H1 (cell line): ENCODE measurements at regions not wholly inside any gene's neighbourhood (a gene's known extent, or its start where the extent isn't known, plus 50 kb on each side); places are given as distances from the start of the nearest gene placed in this dataset.

Source experiments
- CREB1 ChIP-seq: IDR thresholded peaks from 2 replicates; pipeline ENCODE4 v1.6.1; 2012; ENCODE audit warnings: inconsistent platforms
- CTCF ChIP-seq, 3 experiments: IDR thresholded peaks; 1 replicate in 2 of 3; 2 replicates in 1 of 3; pipeline versions ENCODE4 v1.5.1 to v1.6.1; 2011; ENCODE audit warnings: low read length in 3 of 3, mild to moderate bottlenecking in 3 of 3, inconsistent platforms in 2 of 3, low read depth in 1 of 3, moderate library complexity in 1 of 3; ENCODE audit not compliant: insufficient read depth in 1 of 3; ENCODE audit errors: control extremely low read depth in 1 of 3
- EZH2 ChIP-seq: fragments of 200-600 bp; sonication (generic); IDR thresholded peaks from 2 replicates; pipeline ENCODE4 v1.7.1; 2012; ENCODE audit warnings: low read depth, mild to moderate bottlenecking, moderate library complexity, low read length, inconsistent platforms; ENCODE audit not compliant: severe bottlenecking
- JUND ChIP-seq: IDR thresholded peaks from 2 replicates; pipeline ENCODE4 v1.6.1; 2011; ENCODE audit warnings: mild to moderate bottlenecking, improper control_type of control experiment, low read length
- POLR2A ChIP-seq, 2 experiments: IDR thresholded peaks; 1 replicate in 1 of 2; 2 replicates in 1 of 2; pipeline ENCODE4 v1.6.1; 2011; ENCODE audit warnings: low read depth in 2 of 2, low read length in 2 of 2, mild to moderate bottlenecking in 2 of 2; ENCODE audit errors: control extremely low read depth in 1 of 2
- USF2 ChIP-seq: IDR thresholded peaks from 2 replicates; pipeline ENCODE4 v1.6.1; 2011; ENCODE audit warnings: low read length, improper control_type of control experiment
- YY1 ChIP-seq: IDR thresholded peaks from 2 replicates; pipeline ENCODE4 v1.6.1; 2011; ENCODE audit warnings: low read depth, mild to moderate bottlenecking, low read length

- TF ChIP-seq JUND (no peak), POLR2A (IDR thresholded peaks at IDR 0.05; ENCODE audit: control extremely low read depth in 1 of 2, low read depth in 2 of 2, low read length in 2 of 2) (no peak), YY1 (no peak), USF2 (no peak), CTCF (IDR thresholded peaks at IDR 0.05; ENCODE audit: control extremely low read depth in 1 of 3, insufficient read depth in 1 of 3, low read depth in 1 of 3, low read length in 3 of 3) (no peak), EZH2 (no peak), CREB1 (no peak)
Observed at GRCh38 chr12:46934374-46935111, 108.7 kb upstream of the SLC38A4 start.
